Omental fat pad (tissue), 3 donors: ENCODE measurements at regions not wholly inside any gene's neighbourhood (a gene's known extent, or its start where the extent isn't known, plus 50 kb on each side); places are given as distances from the start of the nearest gene placed in this dataset.

ENCODE experiments used
- ATAC-seq: fragments of 150-250 bp; one replicate; pipeline ENCODE4 v1.9.1; 2016; ENCODE audit warnings: mild to moderate bottlenecking, moderate library complexity; ENCODE audit not compliant: low FRiP score
- DNase-seq: peaks from one replicate; pipeline ENCODE4 v3.0.0-alpha.2; 2019; ENCODE audit warnings: low spot score
- CTCF ChIP-seq, 3 donors: fragments of 450-650 bp; IDR thresholded peaks; one replicate each; pipeline ENCODE4 v1.5.1; 2016 to 2017; ENCODE audit warnings: antibody characterized with exemption in 3 of 3, mild to moderate bottlenecking in 3 of 3, moderate library complexity in 2 of 3

GRCh38 chr13:69287050-69287698 lies 820.5 kb upstream of the ATXN8OS start:
- no peak for TF ChIP-seq CTCF (IDR thresholded peaks at IDR 0.05)
- DNase-seq (no peak), ATAC-seq (no peak)

GRCh38 chr13:69283837-69284236 lies 823.8 kb upstream of the ATXN8OS start:
- no peak for TF ChIP-seq CTCF (IDR thresholded peaks at IDR 0.05)
- DNase-seq (no peak), ATAC-seq (no peak)

GRCh38 chr13:69283301-69283700 lies 824.3 kb upstream of the ATXN8OS start:
- TF ChIP-seq CTCF (IDR thresholded peaks at IDR 0.05), result no peak

GRCh38 chr13:69280399-69280798 lies 827.2 kb upstream of the ATXN8OS start:
- DNase-seq (no peak), ATAC-seq (no peak)
- TF ChIP-seq CTCF (IDR thresholded peaks at IDR 0.05), result no peak

More at GRCh38 chr13:69283301-69283700, 824.3 kb upstream of the ATXN8OS start:
- DNase-seq, result no peak
- no peak for ATAC-seq

- no peak for ATAC-seq
- DNase-seq, result no peak
- no peak for TF ChIP-seq CTCF (IDR thresholded peaks at IDR 0.05)
These were observed 828.4 kb upstream of the ATXN8OS start for GRCh38 chr13:69279213-69279612.

- ATAC-seq (no peak), DNase-seq (no peak)
- no peak for TF ChIP-seq CTCF (IDR thresholded peaks at IDR 0.05)
These were observed 833.4 kb upstream of the ATXN8OS start for GRCh38 chr13:69274231-69274630.
